HG03025 (cell line): ENCODE measurements at regions not wholly inside any gene's neighbourhood (a gene's known extent, or its start where the extent isn't known, plus 50 kb on each side); places are given as distances from the start of the nearest gene placed in this dataset.
"Not testable (repeated sequence)": the region's sequence is repeated elsewhere in the genome, so short reads cannot be mapped to it uniquely, and the experiment has no call there.

Experiments used
- ATAC-seq: cut with Tn5 transposase; IDR thresholded peaks from one replicate; pipeline ENCODE4 v1.9.1; 2021; ENCODE audit warnings: mild to moderate bottlenecking, moderate library complexity; ENCODE audit not compliant: unreplicated experiment, low FRiP score

GRCh38 chr16:29333492-29334097 lies 72.9 kb downstream of the NPIPB11 start:
- not testable (repeated sequence) for ATAC-seq

- ATAC-seq: not testable (repeated sequence)
These were observed 75.9 kb downstream of the NPIPB11 start for GRCh38 chr16:29330623-29331022.

- not testable (repeated sequence) for ATAC-seq
These were observed 78.0 kb downstream of the NPIPB11 start for GRCh38 chr16:29328528-29328927.

- ATAC-seq: not testable (repeated sequence)
These were observed 78.7 kb downstream of the NPIPB11 start for GRCh38 chr16:29327631-29328408.

GRCh38 chr16:29326164-29327125 lies 80.1 kb downstream of the NPIPB11 start:
- not testable (repeated sequence) for ATAC-seq

- ATAC-seq: not testable (repeated sequence)
These were observed 82.8 kb downstream of the NPIPB11 start for GRCh38 chr16:29323725-29324124.

GRCh38 chr16:29321585-29321984 lies 84.9 kb downstream of the NPIPB11 start:
- no peak for ATAC-seq

- no peak for ATAC-seq
These were observed 85.5 kb downstream of the NPIPB11 start for GRCh38 chr16:29321000-29321393.

- ATAC-seq: no peak
These were observed 86.1 kb downstream of the NPIPB11 start for GRCh38 chr16:29320274-29320999.

GRCh38 chr16:29319726-29320125 lies 86.8 kb downstream of the NPIPB11 start:
- no peak for ATAC-seq

GRCh38 chr16:29318561-29318968 lies 87.9 kb downstream of the NPIPB11 start:
- not testable (repeated sequence) for ATAC-seq

GRCh38 chr16:29318037-29318436 lies 88.5 kb downstream of the NPIPB11 start:
- no peak for ATAC-seq

- ATAC-seq: no peak
These were observed 89.2 kb downstream of the NPIPB11 start for GRCh38 chr16:29317269-29317668.

GRCh38 chr16:29316761-29317183 lies 89.7 kb downstream of the NPIPB11 start:
- ATAC-seq: no peak

- no peak for ATAC-seq
These were observed 90.5 kb downstream of the NPIPB11 start for GRCh38 chr16:29315916-29316517.

GRCh38 chr16:29315046-29315445 lies 91.5 kb downstream of the NPIPB11 start:
- ATAC-seq: no peak

- no peak for ATAC-seq
These were observed 92.1 kb downstream of the NPIPB11 start for GRCh38 chr16:29314292-29314934.

GRCh38 chr16:29313559-29314048 lies 92.9 kb downstream of the NPIPB11 start:
- no peak for ATAC-seq
